HG02981 (cell line): ENCODE measurements at regions not wholly inside any gene's neighbourhood (a gene's known extent, or its start where the extent isn't known, plus 50 kb on each side); places are given as distances from the start of the nearest gene placed in this dataset.

ENCODE experiments used
- ATAC-seq: cut with Tn5 transposase; IDR thresholded peaks from one replicate; pipeline ENCODE4 v1.9.1; 2021; ENCODE audit warnings: mild to moderate bottlenecking, moderate library complexity; ENCODE audit not compliant: unreplicated experiment

- no peak for ATAC-seq
Measured at GRCh38 chr3:107943786-107944523, 146.9 kb downstream of the CD47 start.

- no peak for ATAC-seq
Measured at GRCh38 chr3:107942951-107943749, 147.7 kb downstream of the CD47 start.

GRCh38 chr3:107942244-107942643 lies 148.6 kb downstream of the CD47 start:
- ATAC-seq, result peak; percentile 71

GRCh38 chr3:107939691-107940442 lies 151.0 kb downstream of the CD47 start:
- no peak for ATAC-seq

- no peak for ATAC-seq
Measured at GRCh38 chr3:107938143-107938542, 152.7 kb downstream of the CD47 start.

- no peak for ATAC-seq
Measured at GRCh38 chr3:107934808-107935207, 156.0 kb downstream of the CD47 start.

- no peak for ATAC-seq
Measured at GRCh38 chr3:107933450-107933849, 157.4 kb downstream of the CD47 start.

- no peak for ATAC-seq
Measured at GRCh38 chr3:107931326-107931725, 159.5 kb downstream of the CD47 start.

GRCh38 chr3:107929088-107929487 lies 161.7 kb downstream of the CD47 start:
- no peak for ATAC-seq

GRCh38 chr3:107928084-107928445 lies 162.8 kb downstream of the CD47 start:
- peak; percentile 26 for ATAC-seq

GRCh38 chr3:107927361-107928083 lies 163.3 kb downstream of the CD47 start:
- peak; percentile 95 for ATAC-seq

- no peak for ATAC-seq
Measured at GRCh38 chr3:107925851-107926250, 165.0 kb downstream of the CD47 start.

GRCh38 chr3:107921038-107921437 lies 169.8 kb downstream of the CD47 start:
- ATAC-seq, result no peak

GRCh38 chr3:107920538-107920937 lies 170.3 kb downstream of the CD47 start:
- no peak for ATAC-seq

- no peak for ATAC-seq
Measured at GRCh38 chr3:107919239-107919638, 171.6 kb downstream of the CD47 start.

- no peak for ATAC-seq
Measured at GRCh38 chr3:107916171-107916570, 174.7 kb downstream of the CD47 start.

GRCh38 chr3:107915706-107916105 lies 175.1 kb downstream of the CD47 start:
- ATAC-seq, result no peak

GRCh38 chr3:107913701-107914100 lies 177.1 kb downstream of the CD47 start:
- no peak for ATAC-seq

- no peak for ATAC-seq
Measured at GRCh38 chr3:107911337-107912000, 179.4 kb downstream of the CD47 start.

GRCh38 chr3:107910713-107911259 lies 180.0 kb downstream of the CD47 start:
- ATAC-seq, result peak; percentile 96
